ENCODE measurements at regions not wholly inside any gene's neighbourhood (a gene's known extent, or its start where the extent isn't known, plus 50 kb on each side); places are given as distances from the start of the nearest gene placed in this dataset.

- TF ChIP-seq ZNF592 (IDR thresholded peaks at IDR 0.05) (no peak), TBL1XR1 (IDR thresholded peaks at IDR 0.05; ENCODE audit: low read depth, low read length) (peak; percentile 51; the same call in 1 of the 2 replicates), RB1 (IDR thresholded peaks at IDR 0.05; ENCODE audit: borderline replicate concordance) (no peak), ZBED1 (IDR thresholded peaks at IDR 0.05; ENCODE audit: borderline replicate concordance) (peak; percentile 22; the same call in 1 of the 2 replicates), POU2F2 (IDR thresholded peaks at IDR 0.05; ENCODE audit: borderline replicate concordance, low read depth, low read length) (peak; percentile 46; the same call in 1 of the 3 replicates), ATF7 (IDR thresholded peaks at IDR 0.05; ENCODE audit: low read depth) (peak; percentile 84), ESRRA (IDR thresholded peaks at IDR 0.05; ENCODE audit: low read length) (no peak), POLR2AphosphoS5 (IDR thresholded peaks at IDR 0.05; ENCODE audit: low read length) (no peak), ZNF384 (IDR thresholded peaks at IDR 0.05; ENCODE audit: borderline replicate concordance, low read depth, low read length) (no peak), ZSCAN29 (IDR thresholded peaks at IDR 0.05) (no peak), CHD1 (IDR thresholded peaks at IDR 0.05; ENCODE audit: low read depth, low read length) (no peak), NR2F1 (conservative IDR thresholded peaks at IDR 0.05) (no peak), E2F4 (IDR thresholded peaks at IDR 0.05; ENCODE audit: low read depth, low read length) (no peak), SMC3 (IDR thresholded peaks at IDR 0.05; ENCODE audit: borderline replicate concordance, low read length) (no peak), CREM (IDR thresholded peaks at IDR 0.05; ENCODE audit: low read depth) (peak; percentile 88), JUNB (IDR thresholded peaks at IDR 0.05) (peak; percentile 99), SRF (IDR thresholded peaks at IDR 0.05; ENCODE audit: low read depth in 2 of 2, low read length in 2 of 2) (peak in 1 of 2 experiments; percentile 57; a peak in 1 of 4 replicates), NBN (IDR thresholded peaks at IDR 0.05) (0 out of 2 replicates have a peak, but pooled peaks have one; percentile 34), ETV6 (conservative IDR thresholded peaks at IDR 0.05 in 1 of 2, IDR thresholded peaks at IDR 0.05 in 1 of 2; ENCODE audit: borderline replicate concordance in 1 of 2, low read depth in 1 of 2) (peak in 1 of 2 experiments; percentile 85; a peak in 2 of 4 replicates), KAT2A (conservative IDR thresholded peaks at IDR 0.05; ENCODE audit: control insufficient read depth, low read depth, low read length) (no peak), RUNX3 (IDR thresholded peaks at IDR 0.05; ENCODE audit: low read length) (peak; percentile 84), CEBPB (IDR thresholded peaks at IDR 0.05; ENCODE audit: borderline replicate concordance in 1 of 2, low read depth in 2 of 2, low read length in 2 of 2) (no peak)
- TF ChIP-seq, protein P1, sequence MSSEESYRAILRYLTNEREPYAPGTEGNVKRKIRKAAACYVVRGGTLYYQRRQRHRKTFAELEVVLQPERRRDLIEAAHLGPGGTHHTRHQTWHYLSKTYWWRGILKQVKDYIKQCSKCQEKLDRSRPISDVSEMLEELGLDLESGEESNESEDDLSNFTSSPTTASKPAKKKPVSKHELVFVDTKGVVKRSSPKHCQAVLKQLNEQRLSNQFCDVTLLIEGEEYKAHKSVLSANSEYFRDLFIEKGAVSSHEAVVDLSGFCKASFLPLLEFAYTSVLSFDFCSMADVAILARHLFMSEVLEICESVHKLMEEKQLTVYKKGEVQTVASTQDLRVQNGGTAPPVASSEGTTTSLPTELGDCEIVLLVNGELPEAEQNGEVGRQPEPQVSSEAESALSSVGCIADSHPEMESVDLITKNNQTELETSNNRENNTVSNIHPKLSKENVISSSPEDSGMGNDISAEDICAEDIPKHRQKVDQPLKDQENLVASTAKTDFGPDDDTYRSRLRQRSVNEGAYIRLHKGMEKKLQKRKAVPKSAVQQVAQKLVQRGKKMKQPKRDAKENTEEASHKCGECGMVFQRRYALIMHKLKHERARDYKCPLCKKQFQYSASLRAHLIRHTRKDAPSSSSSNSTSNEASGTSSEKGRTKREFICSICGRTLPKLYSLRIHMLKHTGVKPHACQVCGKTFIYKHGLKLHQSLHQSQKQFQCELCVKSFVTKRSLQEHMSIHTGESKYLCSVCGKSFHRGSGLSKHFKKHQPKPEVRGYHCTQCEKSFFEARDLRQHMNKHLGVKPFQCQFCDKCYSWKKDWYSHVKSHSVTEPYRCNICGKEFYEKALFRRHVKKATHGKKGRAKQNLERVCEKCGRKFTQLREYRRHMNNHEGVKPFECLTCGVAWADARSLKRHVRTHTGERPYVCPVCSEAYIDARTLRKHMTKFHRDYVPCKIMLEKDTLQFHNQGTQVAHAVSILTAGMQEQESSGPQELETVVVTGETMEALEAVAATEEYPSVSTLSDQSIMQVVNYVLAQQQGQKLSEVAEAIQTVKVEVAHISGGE (CRISPR knock-in tag; IDR thresholded peaks at IDR 0.05) = no peak
- TF ChIP-seq, protein P2, sequence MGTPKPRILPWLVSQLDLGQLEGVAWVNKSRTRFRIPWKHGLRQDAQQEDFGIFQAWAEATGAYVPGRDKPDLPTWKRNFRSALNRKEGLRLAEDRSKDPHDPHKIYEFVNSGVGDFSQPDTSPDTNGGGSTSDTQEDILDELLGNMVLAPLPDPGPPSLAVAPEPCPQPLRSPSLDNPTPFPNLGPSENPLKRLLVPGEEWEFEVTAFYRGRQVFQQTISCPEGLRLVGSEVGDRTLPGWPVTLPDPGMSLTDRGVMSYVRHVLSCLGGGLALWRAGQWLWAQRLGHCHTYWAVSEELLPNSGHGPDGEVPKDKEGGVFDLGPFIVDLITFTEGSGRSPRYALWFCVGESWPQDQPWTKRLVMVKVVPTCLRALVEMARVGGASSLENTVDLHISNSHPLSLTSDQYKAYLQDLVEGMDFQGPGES (IDR thresholded peaks at IDR 0.05) = no peak
Measured at GRCh38 chrX:22526339-22526738, 253.6 kb downstream of the CBLL2 start (continued).
